SK-N-MC (cell line): ENCODE measurements at regions not wholly inside any gene's neighbourhood (a gene's known extent, or its start where the extent isn't known, plus 50 kb on each side); places are given as distances from the start of the nearest gene placed in this dataset.

ENCODE experiments used
- EZH2 ChIP-seq: fragments of 200-600 bp; sonication (generic); IDR thresholded peaks from one replicate; pipeline ENCODE4 v1.6.1; 2017; ENCODE audit warnings: antibody characterized with exemption
- FOXP2 ChIP-seq: optimal IDR thresholded peaks from 2 replicates; pipeline ENCODE3; 2011; ENCODE audit warnings: mild to moderate bottlenecking, moderate library complexity; ENCODE audit not compliant: insufficient read depth; ENCODE audit errors: extremely low read length, control extremely low read depth
- POLR2AphosphoS5 ChIP-seq: IDR thresholded peaks from 2 replicates; pipeline ENCODE4 v1.6.1; 2012; ENCODE audit warnings: mild to moderate bottlenecking, low read depth, low read length, borderline replicate concordance

- TF ChIP-seq EZH2 (no peak), POLR2AphosphoS5 (no peak), FOXP2 (no peak)
These were observed 214.5 kb downstream of the SNRPN start for GRCh38 chr15:25169318-25169717.
